ACHN (cell line): ENCODE measurements at regions not wholly inside any gene's neighbourhood (a gene's known extent, or its start where the extent isn't known, plus 50 kb on each side); places are given as distances from the start of the nearest gene placed in this dataset.
"Not testable (repeated sequence)": the region's sequence is repeated elsewhere in the genome, so short reads cannot be mapped to it uniquely, and the experiment has no call there.

Experiments
- DNase-seq: peaks from one replicate; pipeline ENCODE4 v3.0.0-alpha.2; 2015
- in situ Hi-C: cut with HindIII; loops from 2 replicates; pipeline ENCODE4 v1.10.0; 2017; ENCODE audit warnings: low sequenced_read_pairs, low pct_ligation_motif_present, low pct_unique_long_range_greater_than_20kb

DNA sequence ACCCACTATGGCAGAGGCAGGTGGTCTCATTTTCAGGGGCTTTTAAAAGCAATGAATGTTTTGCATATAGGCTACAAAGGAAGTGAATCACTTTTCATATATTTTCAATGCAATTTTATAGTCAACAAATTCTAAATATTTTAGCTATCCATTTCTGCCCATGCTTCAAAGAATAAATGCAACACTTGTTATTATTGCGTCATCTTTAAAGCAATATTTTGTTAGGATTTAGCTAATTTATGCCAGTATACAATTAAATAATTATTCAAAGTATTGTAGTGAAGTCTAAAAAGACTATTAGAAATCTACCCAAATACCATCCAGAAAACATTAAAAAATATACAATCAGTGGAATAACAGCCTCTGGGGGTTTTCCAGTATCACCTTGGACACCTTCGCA lies 509.1 kb upstream of the SPANXN1 start:
- DNase-seq: no peak
- in situ Hi-C loops: no loop called here

DNA sequence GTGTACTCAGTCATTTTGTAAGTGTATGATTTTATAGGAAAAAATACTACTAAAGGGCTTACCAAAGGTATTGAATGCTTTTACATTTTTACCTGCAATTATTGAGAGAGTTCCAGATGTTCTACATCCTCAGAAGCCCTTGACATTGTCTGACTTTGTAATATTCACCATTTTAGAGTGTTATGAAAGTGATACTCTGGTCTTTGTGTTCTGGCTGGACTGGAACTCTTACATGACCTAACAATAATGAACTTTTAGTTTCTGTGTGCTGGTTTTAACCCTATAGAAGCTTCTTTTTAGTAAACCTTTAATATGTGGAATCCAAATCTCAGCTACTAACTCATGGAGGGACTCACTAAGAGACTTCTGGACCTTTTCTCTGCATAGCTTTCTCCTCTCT lies 478.8 kb upstream of the SPANXN1 start:
- no peak for DNase-seq
- in situ Hi-C loops: no loop called here

DNA sequence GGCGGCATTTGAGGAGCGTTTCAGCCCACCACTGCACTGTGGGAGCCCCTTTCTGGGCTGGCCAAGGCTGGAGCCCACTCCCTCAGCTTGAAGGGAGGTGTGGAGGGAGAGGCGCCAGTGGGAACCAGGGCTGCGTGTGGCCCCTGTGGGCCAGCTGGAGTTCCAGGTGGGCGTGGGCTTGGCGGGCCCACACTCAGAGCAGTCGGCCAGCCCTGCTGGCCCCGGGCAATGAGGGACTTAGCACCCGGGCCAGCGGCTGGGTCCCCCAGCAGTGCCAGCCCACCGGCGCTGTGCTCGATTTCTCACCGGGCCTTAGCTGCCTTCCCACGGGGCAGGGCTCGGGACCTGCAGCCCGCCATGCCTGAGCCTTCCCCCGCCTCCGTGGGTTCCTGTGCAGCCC lies 463.8 kb upstream of the SPANXN1 start:
- in situ Hi-C loops, DNase-seq: not testable (repeated sequence)

DNA sequence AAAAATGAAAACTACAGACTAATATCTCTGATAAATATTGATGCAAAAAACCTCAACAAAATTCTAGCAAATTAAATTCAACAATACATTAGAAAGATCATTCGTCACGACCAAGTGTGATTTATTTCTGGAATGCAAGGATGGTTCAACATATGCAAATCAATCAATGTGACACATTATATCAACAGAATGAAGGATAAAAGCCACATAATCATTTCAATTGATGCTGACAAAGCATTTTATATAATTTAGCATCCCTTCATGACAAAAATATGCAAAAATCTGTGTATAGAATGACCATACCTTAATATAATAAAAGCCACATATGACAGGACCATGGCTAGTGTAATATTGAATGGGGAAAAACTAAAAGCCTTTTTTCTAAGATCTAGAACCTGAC lies 457.2 kb upstream of the SPANXN1 start:
- in situ Hi-C loops: no loop called here

DNA sequence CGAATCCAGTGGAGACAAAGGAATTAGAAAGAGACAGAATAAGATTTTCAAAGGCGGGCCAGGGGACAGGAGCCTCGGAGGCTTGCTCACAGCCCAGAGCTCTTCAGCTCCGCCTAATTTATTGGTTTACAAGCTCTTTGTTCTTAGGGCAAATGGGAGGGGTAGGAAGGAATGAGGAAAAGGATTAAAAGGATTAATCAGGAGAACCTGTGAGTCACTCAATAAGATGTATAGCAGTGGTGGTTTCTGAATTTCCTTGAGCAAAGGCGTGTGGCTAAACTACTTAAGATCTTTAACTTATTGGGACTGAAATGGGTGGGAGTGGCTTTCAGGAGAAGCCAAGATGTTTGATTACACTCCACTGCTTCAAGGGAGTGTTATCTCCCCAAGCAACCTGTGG lies 456.0 kb upstream of the SPANXN1 start:
- in situ Hi-C loops: no loop called here
- DNase-seq: no peak

More for the DNA sequence above, 457.2 kb upstream of the SPANXN1 start:
- no peak for DNase-seq

DNA sequence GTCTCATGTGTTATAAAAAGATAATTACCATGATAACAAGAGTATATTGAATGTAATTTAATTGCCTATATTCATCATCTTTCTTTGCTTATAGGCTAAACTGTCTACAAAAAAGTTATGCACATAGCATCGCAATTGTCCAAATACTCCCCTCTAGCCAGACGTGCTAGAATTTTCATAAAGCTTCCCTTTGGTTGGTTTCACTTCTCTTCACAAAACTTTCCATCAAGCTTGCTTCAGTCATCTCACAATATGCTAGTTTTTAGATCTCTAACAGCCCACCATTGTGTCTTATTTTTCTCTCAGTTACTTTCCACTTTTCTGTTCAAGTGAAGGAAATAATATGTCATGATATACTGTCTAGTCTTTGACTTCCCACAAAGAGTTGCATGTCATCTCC lies 448.3 kb upstream of the SPANXN1 start:
- DNase-seq: no peak
- in situ Hi-C loops: no loop called here

DNA sequence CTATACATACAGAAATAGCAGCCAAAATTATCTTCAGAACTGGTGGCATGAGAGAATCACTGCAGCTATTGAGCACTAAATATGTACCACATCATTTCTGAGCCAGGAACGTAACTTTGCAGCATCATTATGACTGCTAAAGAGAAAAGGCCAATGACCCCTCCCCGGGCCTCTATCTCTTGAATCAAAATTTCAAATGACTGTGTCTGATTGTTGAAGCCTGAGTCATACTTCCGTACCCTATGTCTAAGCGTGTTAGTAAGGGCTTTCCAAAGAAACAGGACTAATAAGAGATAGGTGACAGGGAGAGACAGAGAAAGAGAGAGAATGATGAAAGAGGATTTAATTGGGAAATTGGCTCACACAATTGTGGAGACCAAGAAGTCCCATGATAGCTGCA lies 445.5 kb upstream of the SPANXN1 start:
- in situ Hi-C loops: no loop called here
- DNase-seq: no peak

DNA sequence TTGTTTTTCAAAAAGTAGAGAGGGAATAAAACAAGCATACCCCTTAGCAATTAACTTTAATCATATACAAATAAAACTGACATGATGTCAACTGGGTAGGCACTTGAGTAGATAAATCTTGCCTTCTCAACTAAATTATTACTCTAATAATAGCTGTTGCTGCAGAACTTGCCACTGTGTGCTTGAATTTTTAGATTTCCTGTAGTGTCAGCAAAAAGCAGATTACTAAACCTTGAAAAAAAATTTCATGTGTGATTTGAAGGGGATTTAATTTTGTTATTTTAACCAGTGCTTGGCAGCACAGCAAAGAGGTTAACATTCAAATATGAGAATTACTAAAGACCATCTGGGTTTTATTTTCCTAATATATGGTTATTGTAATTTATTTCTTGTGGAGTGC lies 438.3 kb upstream of the SPANXN1 start:
- in situ Hi-C loops: no loop called here
- DNase-seq: no peak

DNA sequence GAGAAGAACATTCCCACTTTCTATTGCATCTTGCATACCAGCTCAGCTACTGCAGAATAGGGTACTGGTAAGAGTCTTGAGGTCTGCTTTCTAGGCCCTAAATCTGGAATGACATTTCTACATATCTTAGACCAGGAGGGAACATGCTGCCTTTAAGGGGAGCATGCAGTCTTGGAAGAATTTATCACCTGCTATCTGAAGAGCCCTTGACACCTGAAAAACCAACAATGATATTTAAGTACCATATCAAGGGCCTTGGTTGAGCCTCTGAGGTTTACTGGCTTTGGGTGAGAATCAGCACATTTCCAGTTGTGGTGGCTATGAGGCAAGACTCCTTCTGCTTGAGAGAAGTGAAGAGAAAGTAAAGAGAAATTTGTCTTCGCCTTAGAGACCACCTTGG lies 436.8 kb upstream of the SPANXN1 start:
- DNase-seq: no peak
- in situ Hi-C loops: no loop called here

DNA sequence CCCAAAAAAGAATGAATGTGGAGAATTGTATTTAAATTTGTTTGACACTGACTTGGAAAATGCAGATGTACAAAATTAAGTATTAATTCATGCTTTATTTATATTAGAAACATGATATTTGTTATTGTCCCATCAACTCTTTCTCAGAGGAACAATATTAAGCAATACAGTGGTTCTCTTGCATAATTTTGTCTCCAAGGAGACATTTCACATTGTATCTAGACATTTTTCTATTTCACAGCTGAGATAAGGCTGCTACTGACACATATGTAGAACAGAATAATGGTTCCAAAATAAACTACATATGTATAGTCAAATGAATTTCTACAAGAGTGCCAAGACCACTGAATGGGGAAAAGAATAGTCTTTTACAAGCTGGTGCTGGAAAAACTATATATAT lies 427.9 kb upstream of the SPANXN1 start:
- in situ Hi-C loops: no loop called here
- DNase-seq: no peak

DNA sequence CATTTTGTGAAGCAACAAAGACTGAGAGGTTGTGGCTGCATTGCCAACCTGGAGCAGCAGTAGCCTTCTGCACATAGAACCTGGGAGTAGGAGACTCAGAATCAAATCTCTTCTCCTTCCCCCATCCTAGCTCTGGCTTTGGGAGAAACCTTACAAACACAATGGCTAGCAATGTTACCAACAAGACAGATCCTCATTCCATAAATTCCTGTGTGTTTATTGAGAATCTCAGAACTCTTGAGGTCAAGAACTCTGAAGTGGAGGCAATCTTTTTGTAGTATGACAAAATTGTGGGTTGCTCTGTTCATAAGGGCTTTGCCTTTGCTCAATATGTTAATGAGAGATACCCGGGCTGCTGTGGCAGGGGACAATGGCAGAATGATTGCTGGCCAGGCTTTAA lies 406.7 kb upstream of the SPANXN1 start:
- no peak for DNase-seq
- in situ Hi-C loops: no loop called here

DNA sequence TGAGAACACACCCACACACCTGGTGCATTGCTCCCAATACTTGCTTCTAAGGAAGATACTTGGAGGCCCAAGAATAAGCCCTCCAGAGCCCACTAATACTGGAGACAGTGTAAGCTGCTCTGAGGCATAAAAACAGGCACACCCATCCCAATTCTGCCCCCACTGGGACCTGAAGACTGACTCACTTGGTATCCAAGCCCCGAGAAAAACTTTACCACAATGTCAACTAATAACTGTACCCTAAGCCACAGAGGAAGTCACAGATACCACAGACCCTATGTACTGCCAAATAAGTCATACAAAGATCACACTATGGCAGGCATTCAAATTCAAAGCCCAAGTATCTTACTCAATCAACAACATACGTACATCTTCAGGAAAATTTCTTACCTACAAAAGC lies 398.2 kb upstream of the SPANXN1 start:
- no peak for DNase-seq
- in situ Hi-C loops: no loop called here

DNA sequence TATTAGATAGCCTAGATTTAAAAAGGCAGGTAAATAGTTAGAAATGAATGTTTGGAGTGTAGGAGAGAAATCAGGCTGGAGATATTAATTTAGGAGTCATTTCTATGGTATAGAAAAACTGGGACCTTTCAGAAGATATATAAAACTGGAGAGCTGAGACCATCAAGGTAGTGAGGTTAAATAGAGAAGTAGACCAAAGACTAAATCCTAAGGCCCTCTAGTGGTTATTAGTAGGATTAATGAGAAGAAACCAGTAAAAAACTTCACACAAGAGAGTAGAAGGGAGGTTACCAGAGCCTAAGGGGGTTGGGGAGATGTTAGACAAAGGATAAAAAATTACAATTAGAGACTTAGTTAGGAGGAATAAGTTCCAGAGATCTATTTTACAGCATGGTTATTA lies 351.0 kb upstream of the SPANXN1 start:
- DNase-seq: no peak
- in situ Hi-C loops: no loop called here

DNA sequence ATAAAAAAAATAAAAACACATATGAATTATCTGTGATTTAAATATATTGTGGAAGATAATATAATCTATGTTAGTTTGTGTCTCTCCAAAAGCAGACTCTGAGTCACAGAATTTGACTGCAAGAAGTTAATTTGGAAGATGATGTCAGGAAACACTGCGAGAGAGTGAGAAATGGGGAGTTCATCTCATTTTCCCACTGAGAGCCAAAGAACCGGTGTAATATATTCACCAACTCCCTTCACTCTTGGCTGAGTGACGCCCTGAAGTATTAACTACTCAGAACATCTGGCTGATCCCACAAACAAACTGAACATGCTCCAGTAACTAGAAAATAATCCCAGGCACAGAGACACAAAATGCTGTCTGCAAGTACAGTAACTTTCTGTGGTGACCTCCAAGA lies 345.8 kb upstream of the SPANXN1 start:
- in situ Hi-C loops: no loop called here
- DNase-seq: no peak

DNA sequence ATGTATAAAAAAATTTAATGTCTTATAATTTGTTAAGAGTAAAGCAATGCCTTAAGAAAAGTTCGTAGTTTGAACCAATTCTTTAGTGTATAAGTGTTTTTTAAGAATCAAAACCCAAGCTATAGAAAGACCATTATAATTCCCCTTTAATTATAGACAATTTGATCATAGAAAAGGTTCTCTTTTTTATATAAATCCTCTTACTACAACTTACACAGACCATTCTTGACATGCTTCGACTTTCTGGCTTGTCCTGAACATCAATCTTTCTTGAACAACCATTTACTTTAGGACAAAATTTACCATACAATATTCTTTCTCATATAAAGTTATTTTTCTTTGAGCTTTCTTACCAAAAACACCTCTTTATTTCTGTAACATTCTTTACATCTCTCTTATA lies 330.5 kb upstream of the SPANXN1 start:
- in situ Hi-C loops: no loop called here
- DNase-seq: no peak

DNA sequence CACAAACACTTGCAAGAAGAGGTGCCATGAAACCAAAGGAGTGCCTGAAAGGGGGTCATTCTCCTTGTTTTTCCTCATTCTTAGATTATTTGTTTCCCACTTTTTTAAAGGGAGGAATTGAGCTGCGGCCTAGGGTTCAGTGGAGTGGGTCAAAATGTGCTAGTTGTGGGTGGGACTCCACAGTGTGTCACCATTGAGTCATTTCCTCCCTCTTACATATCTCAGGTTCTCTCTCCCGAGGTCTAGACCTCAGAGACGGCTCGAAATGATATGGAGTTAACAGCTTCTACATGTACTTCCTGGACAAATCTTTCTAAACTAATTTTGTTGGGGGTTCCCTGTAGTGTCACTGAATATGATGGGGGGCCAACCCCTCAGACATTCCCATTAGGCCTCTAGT lies 328.4 kb upstream of the SPANXN1 start:
- in situ Hi-C loops: no loop called here
- DNase-seq: no peak

DNA sequence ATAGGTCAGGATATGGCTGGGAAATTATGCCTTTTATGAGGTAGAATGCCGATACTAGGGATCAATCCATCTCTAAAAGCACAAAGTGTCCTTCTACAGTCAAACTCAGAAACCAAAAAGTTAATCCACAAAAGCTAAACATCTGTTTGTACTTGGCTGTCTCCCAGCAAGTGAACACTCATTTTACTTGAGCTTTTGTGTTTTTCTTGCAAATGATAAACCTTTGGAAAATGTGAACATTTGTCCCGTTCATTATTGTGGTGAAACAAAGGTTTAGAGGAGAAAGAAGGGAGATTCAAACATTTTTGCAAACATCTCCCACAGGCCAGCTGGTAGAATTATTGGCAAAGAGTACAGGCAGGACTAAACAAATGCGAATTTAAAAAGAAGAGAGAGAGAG lies 300.6 kb upstream of the SPANXN1 start:
- in situ Hi-C loops: no loop called here
- DNase-seq: no peak
